WTC11 (cell line): ENCODE measurements at regions not wholly inside any gene's neighbourhood (a gene's known extent, or its start where the extent isn't known, plus 50 kb on each side); places are given as distances from the start of the nearest gene placed in this dataset.

Experiments
- ATF6 ChIP-seq: sonication (generic); formaldehyde crosslinking; IDR thresholded peaks from 2 replicates; pipeline ENCODE4 v1.8.1; 2023; ENCODE audit warnings: mild to moderate bottlenecking, missing genetic modification reagents
- ESRRA ChIP-seq: sonication (generic); formaldehyde crosslinking; IDR thresholded peaks from 2 replicates; pipeline ENCODE4 v1.8.1; 2022; ENCODE audit warnings: mild to moderate bottlenecking, missing genetic modification reagents, borderline replicate concordance
- GTF2I ChIP-seq: fragments of 250-450 bp; sonication (Bioruptor Pico); conservative IDR thresholded peaks from 2 replicates; pipeline ENCODE4 v1.4.0; 2021; ENCODE audit warnings: mild to moderate bottlenecking
- JUN ChIP-seq: sonication (generic); formaldehyde crosslinking; IDR thresholded peaks from 2 replicates; pipeline ENCODE4 v1.8.0; 2023; ENCODE audit warnings: mild to moderate bottlenecking, missing genetic modification reagents
- KAT7 ChIP-seq: sonication (generic); formaldehyde crosslinking; IDR thresholded peaks from 2 replicates; pipeline ENCODE4 v1.8.1; 2023; ENCODE audit warnings: missing genetic modification reagents, mild to moderate bottlenecking, borderline replicate concordance
- TEAD1 ChIP-seq: sonication (generic); formaldehyde crosslinking; IDR thresholded peaks from 2 replicates; pipeline ENCODE4 v1.8.0; 2022; ENCODE audit warnings: mild to moderate bottlenecking, missing genetic modification reagents
- ZBTB21 ChIP-seq: sonication (generic); formaldehyde crosslinking; IDR thresholded peaks from 2 replicates; pipeline ENCODE4 v1.8.1; 2023; ENCODE audit warnings: mild to moderate bottlenecking, missing genetic modification reagents, borderline replicate concordance
- TF ChIP-seq, protein P1 (sequence below): sonication (generic); formaldehyde crosslinking; conservative IDR thresholded peaks from 2 replicates; pipeline ENCODE4 v1.8.1; 2023; ENCODE audit warnings: mild to moderate bottlenecking, low read depth, missing genetic modification reagents, moderate library complexity
- TF ChIP-seq, protein P2 (sequence below): fragments of 200-600 bp; IDR thresholded peaks from 2 replicates; pipeline ENCODE4 v1.8.0; 2022; ENCODE audit warnings: antibody characterized with exemption
- TF ChIP-seq, protein P3 (sequence below): sonication (generic); formaldehyde crosslinking; IDR thresholded peaks from 2 replicates; pipeline ENCODE4 v1.8.0; 2022; ENCODE audit warnings: mild to moderate bottlenecking, missing genetic modification reagents

GRCh38 chr12:38501481-38501880 is 184.9 kb downstream of the ALG10B start:
- TF ChIP-seq ATF6 (CRISPR knock-in tag) (no peak), JUN (CRISPR knock-in tag) (no peak), ZBTB21 (CRISPR knock-in tag) (no peak), KAT7 (no peak), TEAD1 (CRISPR knock-in tag) (no peak), GTF2I (CRISPR knock-in tag) (no peak), ESRRA (CRISPR knock-in tag) (no peak)
- TF ChIP-seq, protein P1, sequence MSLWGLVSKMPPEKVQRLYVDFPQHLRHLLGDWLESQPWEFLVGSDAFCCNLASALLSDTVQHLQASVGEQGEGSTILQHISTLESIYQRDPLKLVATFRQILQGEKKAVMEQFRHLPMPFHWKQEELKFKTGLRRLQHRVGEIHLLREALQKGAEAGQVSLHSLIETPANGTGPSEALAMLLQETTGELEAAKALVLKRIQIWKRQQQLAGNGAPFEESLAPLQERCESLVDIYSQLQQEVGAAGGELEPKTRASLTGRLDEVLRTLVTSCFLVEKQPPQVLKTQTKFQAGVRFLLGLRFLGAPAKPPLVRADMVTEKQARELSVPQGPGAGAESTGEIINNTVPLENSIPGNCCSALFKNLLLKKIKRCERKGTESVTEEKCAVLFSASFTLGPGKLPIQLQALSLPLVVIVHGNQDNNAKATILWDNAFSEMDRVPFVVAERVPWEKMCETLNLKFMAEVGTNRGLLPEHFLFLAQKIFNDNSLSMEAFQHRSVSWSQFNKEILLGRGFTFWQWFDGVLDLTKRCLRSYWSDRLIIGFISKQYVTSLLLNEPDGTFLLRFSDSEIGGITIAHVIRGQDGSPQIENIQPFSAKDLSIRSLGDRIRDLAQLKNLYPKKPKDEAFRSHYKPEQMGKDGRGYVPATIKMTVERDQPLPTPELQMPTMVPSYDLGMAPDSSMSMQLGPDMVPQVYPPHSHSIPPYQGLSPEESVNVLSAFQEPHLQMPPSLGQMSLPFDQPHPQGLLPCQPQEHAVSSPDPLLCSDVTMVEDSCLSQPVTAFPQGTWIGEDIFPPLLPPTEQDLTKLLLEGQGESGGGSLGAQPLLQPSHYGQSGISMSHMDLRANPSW (CRISPR knock-in tag), result no peak
- TF ChIP-seq, protein P2, sequence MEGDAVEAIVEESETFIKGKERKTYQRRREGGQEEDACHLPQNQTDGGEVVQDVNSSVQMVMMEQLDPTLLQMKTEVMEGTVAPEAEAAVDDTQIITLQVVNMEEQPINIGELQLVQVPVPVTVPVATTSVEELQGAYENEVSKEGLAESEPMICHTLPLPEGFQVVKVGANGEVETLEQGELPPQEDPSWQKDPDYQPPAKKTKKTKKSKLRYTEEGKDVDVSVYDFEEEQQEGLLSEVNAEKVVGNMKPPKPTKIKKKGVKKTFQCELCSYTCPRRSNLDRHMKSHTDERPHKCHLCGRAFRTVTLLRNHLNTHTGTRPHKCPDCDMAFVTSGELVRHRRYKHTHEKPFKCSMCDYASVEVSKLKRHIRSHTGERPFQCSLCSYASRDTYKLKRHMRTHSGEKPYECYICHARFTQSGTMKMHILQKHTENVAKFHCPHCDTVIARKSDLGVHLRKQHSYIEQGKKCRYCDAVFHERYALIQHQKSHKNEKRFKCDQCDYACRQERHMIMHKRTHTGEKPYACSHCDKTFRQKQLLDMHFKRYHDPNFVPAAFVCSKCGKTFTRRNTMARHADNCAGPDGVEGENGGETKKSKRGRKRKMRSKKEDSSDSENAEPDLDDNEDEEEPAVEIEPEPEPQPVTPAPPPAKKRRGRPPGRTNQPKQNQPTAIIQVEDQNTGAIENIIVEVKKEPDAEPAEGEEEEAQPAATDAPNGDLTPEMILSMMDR, result no peak
- TF ChIP-seq, protein P3, sequence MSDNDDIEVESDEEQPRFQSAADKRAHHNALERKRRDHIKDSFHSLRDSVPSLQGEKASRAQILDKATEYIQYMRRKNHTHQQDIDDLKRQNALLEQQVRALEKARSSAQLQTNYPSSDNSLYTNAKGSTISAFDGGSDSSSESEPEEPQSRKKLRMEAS (CRISPR knock-in tag), result no peak
